ENCODE measurements at regions not wholly inside any gene's neighbourhood (a gene's known extent, or its start where the extent isn't known, plus 50 kb on each side); places are given as distances from the start of the nearest gene placed in this dataset.

- H2AFZ ChIP-seq (ENCODE audit: low read length), result no peak overlapping the region
- H3K27me3 ChIP-seq (ENCODE audit: insufficient read depth, low read length), result no peaks in the 10 kb centered on the region
- H3K79me2 ChIP-seq (ENCODE audit: insufficient read depth, low read length), result no peaks in the 10 kb centered on the region
- H3K4me3 Mint-ChIP-seq, result no peak overlapping the region
- H3K27me3 Mint-ChIP-seq (ENCODE audit: low read depth), result peaks cover 4% of the 10 kb centered on the region
- H3K27ac Mint-ChIP-seq, result no peak overlapping the region; a peak in 1 of 7 replicates
- no peaks in the 10 kb centered on the region for H3K79me1 ChIP-seq (ENCODE audit: insufficient read depth, low read depth, low read length, poor library complexity, severe bottlenecking)
- H3K36me3 Mint-ChIP-seq (ENCODE audit: insufficient read depth in 1 of 3, low read depth in 3 of 3), result peaks cover 2 to 4% (median 2%) of the 10 kb centered on the region in 3 experiments; a peak in 3 of 7 replicates
- no peak overlapping the region for H2BK5ac ChIP-seq (ENCODE audit: insufficient read length, low read length)
- H3K9me3 Mint-ChIP-seq, result peaks cover 4 to 8% of the 10 kb centered on the region in 2 experiments
- no peak overlapping the region for H2AK5ac ChIP-seq (ENCODE audit: insufficient read length, low read length)
- H3K23me2 ChIP-seq (ENCODE audit: insufficient read length, low read depth, low read length, poor library complexity, severe bottlenecking), result no peaks in the 10 kb centered on the region
- H3T11ph ChIP-seq (ENCODE audit: low read length), result no peak overlapping the region
- no peak overlapping the region for H2BK12ac ChIP-seq (ENCODE audit: insufficient read length, low read depth, low read length)
- no peak overlapping the region for H2BK15ac ChIP-seq (ENCODE audit: low read depth, low read length)
- no CpG with 5 or more reads among the region's 1 CpG for WGBS (ENCODE audit: extremely low coverage, insufficient read length, low lambda C conversion rate)
- no peak overlapping the region for H3K4me2 ChIP-seq (ENCODE audit: insufficient read depth, insufficient read length, low read length)
- no peak overlapping the region for H4K91ac ChIP-seq (ENCODE audit: insufficient read length, low read depth, low read length)
- no peak overlapping the region for H3K27ac ChIP-seq (ENCODE audit: insufficient read length, low read depth, low read length)
- no peak overlapping the region for H2BK20ac ChIP-seq (ENCODE audit: low read depth, low read length, poor library complexity, severe bottlenecking)
- no peak overlapping the region for H3K14ac ChIP-seq (ENCODE audit: insufficient read depth, low read length)
- H3K9ac ChIP-seq (ENCODE audit: extremely low read depth, insufficient read length, low read length), result no peak overlapping the region
- no peaks in the 10 kb centered on the region for H4K20me1 ChIP-seq (ENCODE audit: control insufficient read depth, insufficient read depth, insufficient read length)
- no peak overlapping the region for H4K5ac ChIP-seq (ENCODE audit: insufficient read length, low read depth, low read length)
- no peak overlapping the region for H3K23ac ChIP-seq (ENCODE audit: insufficient read length, low read depth, low read length)
- no peak for TF ChIP-seq CTCF (conservative IDR thresholded peaks at IDR 0.05)
- H4K8ac ChIP-seq (replicated peaks; ENCODE audit: insufficient read length, low read depth, low read length), result no peak overlapping the region
- no peak overlapping the region for H3K18ac ChIP-seq (ENCODE audit: insufficient read length, low read depth, low read length)
- peaks cover 0 to 6% of the 10 kb centered on the region in 2 experiments; a peak in 1 of 4 replicates for H3K4me1 Mint-ChIP-seq
- no peak for DNase-seq
- H2BK120ac ChIP-seq (ENCODE audit: low read depth, low read length, poor library complexity, severe bottlenecking), result no peak overlapping the region
- no peaks in the 10 kb centered on the region for H3K4me1 ChIP-seq (ENCODE audit: insufficient read depth, low read length)
- no peak overlapping the region for H3K56ac ChIP-seq (ENCODE audit: insufficient read length, low read depth, low read length)
- no peaks in the 10 kb centered on the region for H3K9me3 ChIP-seq (ENCODE audit: control insufficient read depth, low read depth, low read length)
- H3K4ac ChIP-seq (ENCODE audit: low read depth, low read length), result no peak overlapping the region
These were observed 76.4 kb upstream of the NHS start for GRCh38 chrX:17298564-17298963.

Measured in H9 (cell line).